T-cell (primary cell): ENCODE measurements at regions not wholly inside any gene's neighbourhood (a gene's known extent, or its start where the extent isn't known, plus 50 kb on each side); places are given as distances from the start of the nearest gene placed in this dataset.

ENCODE experiments used
- ATAC-seq, 4 experiments: fragments of 200-7000 bp in 3 of 4; fragments of 150-1000 bp in 1 of 4; cut with Tn5 transposase; replicated peaks in 1 of 4; 1 replicate in 3 of 4; 2 replicates in 1 of 4; pipeline ENCODE4 v1.10.0; 2021; ENCODE audit warnings: moderate library complexity in 3 of 4, mild to moderate bottlenecking in 2 of 4, moderate number of reproducible peaks in 1 of 4
- CTCF ChIA-PET, 2 donors: fragments of 300-600 bp; sonication (Branson Sonifier 250); formaldehyde crosslinking; loops; one replicate each; lab custom pipeline; 2022; ENCODE audit warnings: antibody characterized with exemption in 2 of 2; lab: Charles Lee
- POLR2A ChIA-PET, 2 donors: fragments of 300-600 bp; sonication (Branson Sonifier 250); formaldehyde crosslinking; loops; one replicate each; lab custom pipeline; 2022; ENCODE audit warnings: antibody characterized with exemption in 2 of 2; lab: Charles Lee
- DNase-seq, 35 experiments: peaks; one replicate each; pipeline versions ENCODE4 v3.0.0 to v3.0.0-alpha.2; 2013 to 2023
- H3K27ac ChIP-seq: one replicate; pipeline ENCODE4 v1.5.1; 2013; ENCODE audit warnings: low read length
- H3K27me3 ChIP-seq, 2 experiments: replicated peaks in 1 of 2; 1 replicate in 1 of 2; 2 replicates in 1 of 2; pipeline versions ENCODE4 v1.6.1 to v1.7.0; 2013; ENCODE audit warnings: low read length in 1 of 2, mixed read lengths in 1 of 2; ENCODE audit not compliant: control insufficient read depth in 2 of 2, insufficient read depth in 2 of 2; ENCODE audit errors: extremely low read depth in 1 of 2
- H3K36me3 ChIP-seq, 2 donors: 1 replicate in 1 of 2; 2 replicates in 1 of 2; pipeline versions ENCODE4 v1.6.1 to v1.7.0; 2013; ENCODE audit warnings: low read length in 1 of 2; ENCODE audit not compliant: control insufficient read depth in 2 of 2, insufficient read depth in 1 of 2; ENCODE audit errors: extremely low read depth in 1 of 2
- H3K4me1 ChIP-seq, 2 experiments: 1 replicate in 1 of 2; 2 replicates in 1 of 2; pipeline versions ENCODE4 v1.6.1 to v1.7.0; 2013; ENCODE audit warnings: low read length in 2 of 2, mixed read lengths in 1 of 2; ENCODE audit not compliant: insufficient read depth in 2 of 2, control insufficient read depth in 1 of 2; ENCODE audit errors: extremely low read depth in 1 of 2
- H3K4me3 ChIP-seq, 2 donors: 1 replicate in 1 of 2; 2 replicates in 1 of 2; pipeline versions ENCODE4 v1.5.1 to v1.7.0; 2013; ENCODE audit warnings: mild to moderate bottlenecking in 2 of 2, low read length in 1 of 2, moderate library complexity in 1 of 2; ENCODE audit not compliant: control insufficient read depth in 1 of 2; ENCODE audit errors: extremely low read depth in 1 of 2
- H3K9me3 ChIP-seq: 2 replicates; pipeline ENCODE4 v1.7.0; 2013
- H3K27ac Mint-ChIP-seq, 2 donors: one replicate each; pipeline ENCODE4 v1.8.0; 2020 to 2021; ENCODE audit warnings: mild to moderate bottlenecking in 2 of 2, mixed read lengths in 2 of 2
- H3K27me3 Mint-ChIP-seq, 2 donors: one replicate each; pipeline ENCODE4 v1.8.0; 2021 to 2022; ENCODE audit warnings: mixed read lengths in 2 of 2
- H3K36me3 Mint-ChIP-seq: one replicate; pipeline ENCODE4 v1.8.0; 2021; ENCODE audit warnings: mixed read lengths
- H3K4me1 Mint-ChIP-seq, 3 donors: one replicate each; pipeline ENCODE4 v1.8.0; 2020 to 2022; ENCODE audit warnings: mixed read lengths in 3 of 3, mild to moderate bottlenecking in 1 of 3
- H3K4me3 Mint-ChIP-seq, 3 donors: one replicate each; pipeline ENCODE4 v1.8.0; 2020 to 2022; ENCODE audit warnings: mild to moderate bottlenecking in 3 of 3, mixed read lengths in 3 of 3, moderate library complexity in 3 of 3
- H3K9me3 Mint-ChIP-seq, 3 donors: one replicate each; pipeline ENCODE4 v1.8.0; 2020 to 2022; ENCODE audit warnings: mixed read lengths in 3 of 3
- WGBS: methylation state at CpG from one replicate; pipeline ENCODE4 v1.1.5; 2013; ENCODE audit warnings: missing lambda C conversion rate; ENCODE audit not compliant: insufficient coverage; 5-methylcytosine and 5-hydroxymethylcytosine counted together

- no peak for DNase-seq
- ATAC-seq: no peak
- Mint-ChIP-seq H3K4me3 (no peak overlapping the region), H3K27ac (no peak overlapping the region), H3K9me3 (no peaks in the 10 kb centered on the region), H3K36me3 (no peaks in the 10 kb centered on the region), H3K27me3 (peaks cover 41 to 50% of the 10 kb centered on the region in 2 donors), H3K4me1 (no peaks in the 10 kb centered on the region)
- H3K36me3 ChIP-seq: no peaks in the 10 kb centered on the region
- H3K4me3 ChIP-seq: no peak overlapping the region
- WGBS: 48% methylated on average over 2 of the region's 5 CpGs
- H3K4me1 ChIP-seq: no peaks in the 10 kb centered on the region
- no peaks in the 10 kb centered on the region for H3K9me3 ChIP-seq
- ChIA-PET POLR2A (no interaction called here), CTCF (no interaction called here)
- no peak overlapping the region for H3K27ac ChIP-seq
- H3K27me3 ChIP-seq: peaks cover 0 to 52% of the 10 kb centered on the region in 2 experiments
These were observed 131.3 kb upstream of the PRR20G start for GRCh38 chr3:127419182-127419581.

DNA sequence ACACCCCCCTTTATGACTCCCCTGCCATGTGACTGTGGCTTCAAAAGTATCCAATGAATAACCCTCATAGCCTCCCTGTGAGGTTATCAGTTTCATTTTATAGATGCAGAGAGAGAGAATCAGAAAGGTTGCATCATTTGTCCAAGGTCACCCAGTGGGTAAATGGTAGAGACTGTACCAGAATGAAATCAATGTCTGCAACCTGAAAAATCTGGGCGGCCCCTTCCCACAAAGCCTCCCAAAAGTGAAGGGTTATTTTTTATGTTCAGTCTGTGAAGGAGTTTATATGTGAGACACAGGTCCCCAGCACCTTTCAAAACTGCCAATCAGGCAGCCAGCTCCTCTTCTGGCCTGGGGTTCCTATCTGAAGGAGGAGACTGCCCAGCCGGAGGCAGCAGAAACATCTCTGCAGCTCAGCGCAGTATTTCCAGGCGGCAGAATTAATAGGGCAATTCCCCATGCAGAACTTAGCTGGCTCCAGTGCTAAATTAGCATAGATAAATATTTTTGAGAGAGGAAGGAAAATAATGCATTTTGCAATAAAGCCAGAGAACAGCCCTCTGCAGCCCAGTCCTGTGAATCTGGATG lies 130.8 kb upstream of the PRR20G start:
- Mint-ChIP-seq H3K27ac (no peak overlapping the region), H3K4me1 (no peaks in the 10 kb centered on the region), H3K27me3 (peaks cover 44 to 48% of the 10 kb centered on the region in 2 donors)

GRCh38 chr3:127417709-127418559 lies 130.1 kb upstream of the PRR20G start:
- H3K9me3 ChIP-seq: no peaks in the 10 kb centered on the region
- H3K27me3 ChIP-seq: peaks cover 0 to 54% of the 10 kb centered on the region in 2 experiments
- H3K4me3 ChIP-seq: no peak overlapping the region
- WGBS: 56% methylated on average over 6 of the region's 10 CpGs
- Mint-ChIP-seq H3K9me3 (no peaks in the 10 kb centered on the region), H3K4me1 (no peaks in the 10 kb centered on the region), H3K27ac (no peak overlapping the region), H3K4me3 (no peak overlapping the region), H3K36me3 (no peaks in the 10 kb centered on the region), H3K27me3 (peaks cover 47 to 49% of the 10 kb centered on the region in 2 donors)
- no peaks in the 10 kb centered on the region for H3K36me3 ChIP-seq
- no peak overlapping the region for H3K27ac ChIP-seq
- CTCF ChIA-PET: no interaction called here
- POLR2A ChIA-PET: no interaction called here
- DNase-seq: no peak
- no peak for ATAC-seq
- no peaks in the 10 kb centered on the region for H3K4me1 ChIP-seq

More for the DNA sequence above, 130.8 kb upstream of the PRR20G start:
- H3K27ac ChIP-seq: no peak overlapping the region
- POLR2A ChIA-PET: no interaction called here
- no peaks in the 10 kb centered on the region for H3K4me1 ChIP-seq
- H3K27me3 ChIP-seq: peaks cover 0 to 50% of the 10 kb centered on the region in 2 experiments
- H3K9me3 ChIP-seq: no peaks in the 10 kb centered on the region
- Mint-ChIP-seq H3K36me3 (no peaks in the 10 kb centered on the region), H3K4me3 (no peak overlapping the region), H3K9me3 (no peaks in the 10 kb centered on the region)
- DNase-seq (no peak), ATAC-seq (no peak)
- WGBS: 86% methylated on average over 3 of the region's 4 CpGs
- no peaks in the 10 kb centered on the region for H3K36me3 ChIP-seq
- CTCF ChIA-PET: no interaction called here
- H3K4me3 ChIP-seq: no peak overlapping the region

DNA sequence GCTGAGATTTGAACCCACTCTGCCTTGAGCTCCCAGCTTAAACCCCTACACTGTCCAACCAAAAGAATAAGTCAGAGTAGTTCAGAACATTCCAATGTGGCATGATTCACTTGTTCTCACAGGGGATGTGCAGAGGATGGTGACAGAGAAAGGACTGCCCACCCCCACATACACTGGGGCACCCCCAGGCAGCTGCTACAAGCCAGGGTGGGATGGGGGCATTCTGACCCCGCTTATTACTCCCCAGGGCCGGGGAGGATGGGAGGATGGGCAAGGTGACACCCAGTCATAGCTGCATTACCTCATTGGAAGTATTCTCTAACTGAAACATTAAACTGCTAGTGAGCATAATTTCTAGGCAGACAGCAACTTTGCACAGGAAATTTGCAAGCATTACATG lies 126.0 kb upstream of the PRR20G start:
- H3K9me3 Mint-ChIP-seq: no peaks in the 10 kb centered on the region
- H3K36me3 ChIP-seq: no peaks in the 10 kb centered on the region
- no peak overlapping the region for H3K4me3 Mint-ChIP-seq
- no peak overlapping the region for H3K4me3 ChIP-seq
- H3K4me1 ChIP-seq: no peaks in the 10 kb centered on the region
- no peaks in the 10 kb centered on the region for H3K36me3 Mint-ChIP-seq
- peaks cover 0 to 45% of the 10 kb centered on the region in 2 experiments for H3K27me3 ChIP-seq
- ChIA-PET POLR2A (no interaction called here), CTCF (no interaction called here)
- no peak for ATAC-seq
- no peak overlapping the region for H3K27ac ChIP-seq
- H3K27me3 Mint-ChIP-seq: peaks cover 53 to 58% of the 10 kb centered on the region in 2 donors
- H3K4me1 Mint-ChIP-seq: no peaks in the 10 kb centered on the region
- whole genome bisulfite sequencing: no CpG with 5 or more reads among the region's 2 CpGs
- no peaks in the 10 kb centered on the region for H3K9me3 ChIP-seq
- no peak for DNase-seq
- no peak overlapping the region for H3K27ac Mint-ChIP-seq

DNA sequence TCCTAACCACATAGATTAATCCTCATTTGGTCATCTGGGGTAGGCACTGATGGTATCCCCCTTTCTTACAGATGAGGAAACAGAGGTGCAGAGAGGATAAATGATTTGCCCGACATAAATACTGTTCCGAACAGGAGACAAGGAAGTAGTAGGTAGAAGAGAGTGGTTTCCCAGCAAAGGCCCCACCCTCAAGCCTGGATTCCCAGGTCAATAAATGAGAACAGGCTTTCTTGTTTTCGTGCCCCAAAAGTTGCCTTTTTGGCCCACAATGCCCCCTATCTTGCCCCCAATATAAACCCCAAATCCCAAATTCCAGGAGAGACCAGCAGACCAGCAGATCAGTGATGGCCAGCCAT lies 125.5 kb upstream of the PRR20G start:
- WGBS: 80% methylated on average over 1 of the region's 3 CpGs
- H3K4me1 Mint-ChIP-seq: no peaks in the 10 kb centered on the region
- POLR2A ChIA-PET: no interaction called here

DNA sequence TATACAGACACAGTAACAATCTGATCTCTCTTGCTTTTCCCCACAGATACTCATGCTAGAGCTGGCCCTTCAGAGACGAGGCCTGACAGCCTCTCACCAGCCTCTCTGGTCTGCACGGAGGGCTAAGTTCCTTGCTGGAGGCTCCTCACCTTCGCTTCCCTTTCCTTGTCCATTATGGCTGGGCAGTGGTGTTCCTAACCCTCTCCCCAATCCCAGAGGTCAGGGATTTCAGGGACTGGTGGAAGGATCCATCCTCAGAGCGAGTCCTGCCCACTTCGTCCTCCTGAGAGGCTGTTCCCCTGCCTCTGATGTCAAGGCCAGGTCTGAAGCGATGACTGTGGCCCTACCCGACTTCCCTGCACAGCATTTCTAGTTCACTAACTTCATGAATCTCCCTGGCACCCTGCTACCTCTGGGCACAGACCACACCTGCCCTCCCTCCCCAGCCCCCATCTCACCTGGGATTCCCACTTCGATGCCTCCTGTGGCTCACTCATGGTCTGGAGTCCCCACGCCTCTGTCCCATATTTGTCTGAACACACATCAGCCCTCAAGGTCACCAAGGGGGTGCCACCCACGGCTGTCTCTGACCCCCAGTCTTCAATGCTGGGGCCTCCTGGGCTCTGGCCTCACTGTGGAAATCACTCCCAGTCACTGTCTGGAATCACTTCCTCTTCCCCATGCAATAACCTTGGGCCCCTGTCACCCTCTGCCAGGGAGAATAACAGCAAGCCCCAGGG lies 124.9 kb upstream of the PRR20G start:
- no peaks in the 10 kb centered on the region for H3K9me3 ChIP-seq
- DNase-seq (no peak), ATAC-seq (no peak)
- H3K4me1 Mint-ChIP-seq: no peaks in the 10 kb centered on the region
- CTCF ChIA-PET: no interaction called here
- no peaks in the 10 kb centered on the region for H3K4me1 ChIP-seq
- H3K36me3 ChIP-seq: no peaks in the 10 kb centered on the region
- peaks cover 0 to 47% of the 10 kb centered on the region in 2 experiments for H3K27me3 ChIP-seq
- POLR2A ChIA-PET: no interaction called here
- no peak overlapping the region for H3K4me3 ChIP-seq
- no peak overlapping the region for H3K27ac ChIP-seq
- H3K4me3 Mint-ChIP-seq: no peak overlapping the region
- no peaks in the 10 kb centered on the region for H3K9me3 Mint-ChIP-seq
- no peaks in the 10 kb centered on the region for H3K36me3 Mint-ChIP-seq
- H3K27ac Mint-ChIP-seq: no peak overlapping the region
- peaks cover 50 to 52% of the 10 kb centered on the region in 2 donors for H3K27me3 Mint-ChIP-seq
- 76% methylated on average over 9 of the region's 10 CpGs for WGBS

More for the DNA sequence above, 125.5 kb upstream of the PRR20G start:
- DNase-seq (no peak), ATAC-seq (no peak)
- Mint-ChIP-seq H3K9me3 (no peaks in the 10 kb centered on the region), H3K27me3 (peaks cover 52% of the 10 kb centered on the region in 2 donors), H3K36me3 (no peaks in the 10 kb centered on the region), H3K4me3 (no peak overlapping the region), H3K27ac (no peak overlapping the region)
- H3K4me1 ChIP-seq: no peaks in the 10 kb centered on the region
- CTCF ChIA-PET: no interaction called here
- H3K36me3 ChIP-seq: no peaks in the 10 kb centered on the region
- H3K9me3 ChIP-seq: no peaks in the 10 kb centered on the region
- peaks cover 0 to 49% of the 10 kb centered on the region in 2 experiments for H3K27me3 ChIP-seq
- no peak overlapping the region for H3K4me3 ChIP-seq
- H3K27ac ChIP-seq: no peak overlapping the region
